ENCODE measurements at regions not wholly inside any gene's neighbourhood (a gene's known extent, or its start where the extent isn't known, plus 50 kb on each side); places are given as distances from the start of the nearest gene placed in this dataset.

DNA sequence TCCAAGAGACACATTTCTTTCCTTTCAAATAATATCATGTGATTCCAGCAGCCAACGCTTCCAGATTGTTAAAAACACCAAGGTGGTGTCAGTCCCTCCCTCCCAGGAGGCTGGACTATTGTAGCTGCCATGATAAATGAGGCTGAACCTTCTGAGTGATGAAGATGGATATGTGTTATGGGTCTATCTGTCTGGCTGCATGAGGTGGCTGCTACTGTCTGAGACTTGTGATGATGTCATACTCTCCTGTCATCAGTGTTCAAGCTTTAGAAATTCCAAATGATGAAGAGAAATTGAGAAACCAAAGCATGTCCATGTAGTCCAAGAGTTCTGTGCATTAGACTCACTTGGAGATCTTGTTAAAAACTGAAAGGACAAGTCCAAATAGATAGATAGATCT is 683.0 kb downstream of the NTRK3 start:
- TF ChIP-seq, protein P1, sequence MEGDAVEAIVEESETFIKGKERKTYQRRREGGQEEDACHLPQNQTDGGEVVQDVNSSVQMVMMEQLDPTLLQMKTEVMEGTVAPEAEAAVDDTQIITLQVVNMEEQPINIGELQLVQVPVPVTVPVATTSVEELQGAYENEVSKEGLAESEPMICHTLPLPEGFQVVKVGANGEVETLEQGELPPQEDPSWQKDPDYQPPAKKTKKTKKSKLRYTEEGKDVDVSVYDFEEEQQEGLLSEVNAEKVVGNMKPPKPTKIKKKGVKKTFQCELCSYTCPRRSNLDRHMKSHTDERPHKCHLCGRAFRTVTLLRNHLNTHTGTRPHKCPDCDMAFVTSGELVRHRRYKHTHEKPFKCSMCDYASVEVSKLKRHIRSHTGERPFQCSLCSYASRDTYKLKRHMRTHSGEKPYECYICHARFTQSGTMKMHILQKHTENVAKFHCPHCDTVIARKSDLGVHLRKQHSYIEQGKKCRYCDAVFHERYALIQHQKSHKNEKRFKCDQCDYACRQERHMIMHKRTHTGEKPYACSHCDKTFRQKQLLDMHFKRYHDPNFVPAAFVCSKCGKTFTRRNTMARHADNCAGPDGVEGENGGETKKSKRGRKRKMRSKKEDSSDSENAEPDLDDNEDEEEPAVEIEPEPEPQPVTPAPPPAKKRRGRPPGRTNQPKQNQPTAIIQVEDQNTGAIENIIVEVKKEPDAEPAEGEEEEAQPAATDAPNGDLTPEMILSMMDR (IDR thresholded peaks at IDR 0.05; ENCODE audit: insufficient read depth, low read length, poor library complexity, severe bottlenecking): no peak

DNA sequence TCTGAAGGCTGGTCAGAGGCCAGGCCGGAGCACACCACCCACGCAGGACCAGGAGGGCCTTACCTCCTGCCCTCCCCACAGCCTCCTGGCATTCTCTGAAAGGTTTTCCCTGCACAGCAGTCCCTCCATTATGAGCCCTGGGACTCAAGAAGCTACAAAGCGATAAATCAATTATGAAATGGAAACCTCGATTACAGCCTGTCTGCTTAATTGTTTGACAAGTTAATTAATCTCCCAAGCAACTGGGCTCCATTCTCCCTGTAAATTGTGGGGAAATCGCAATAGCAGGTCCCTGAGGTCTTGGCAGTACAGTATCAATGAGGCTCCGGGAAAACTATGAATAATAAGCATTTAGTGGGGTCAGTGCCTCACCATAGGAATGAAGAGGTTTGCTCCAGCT is 683.5 kb downstream of the NTRK3 start:
- Histone ChIP-seq H3K4me3 (ENCODE audit: low read depth, low read length) (no peak overlapping the region), H3K27me3 (ENCODE audit: control insufficient read depth, insufficient read depth, low read length) (no peaks in the 10 kb centered on the region), H3K36me3 (ENCODE audit: control insufficient read depth, insufficient read depth, low read length) (no peaks in the 10 kb centered on the region)
- TF ChIP-seq, protein P1 (IDR thresholded peaks at IDR 0.05; ENCODE audit: insufficient read depth, low read length, poor library complexity, severe bottlenecking): no peak
- no peak for DNase-seq (ENCODE audit: low read depth)

More for the DNA sequence above, 683.0 kb downstream of the NTRK3 start:
- Histone ChIP-seq H3K36me3 (ENCODE audit: control insufficient read depth, insufficient read depth, low read length) (no peaks in the 10 kb centered on the region), H3K4me3 (ENCODE audit: low read depth, low read length) (no peak overlapping the region), H3K27me3 (ENCODE audit: control insufficient read depth, insufficient read depth, low read length) (no peaks in the 10 kb centered on the region)
- DNase-seq (ENCODE audit: low read depth): no peak

DNA sequence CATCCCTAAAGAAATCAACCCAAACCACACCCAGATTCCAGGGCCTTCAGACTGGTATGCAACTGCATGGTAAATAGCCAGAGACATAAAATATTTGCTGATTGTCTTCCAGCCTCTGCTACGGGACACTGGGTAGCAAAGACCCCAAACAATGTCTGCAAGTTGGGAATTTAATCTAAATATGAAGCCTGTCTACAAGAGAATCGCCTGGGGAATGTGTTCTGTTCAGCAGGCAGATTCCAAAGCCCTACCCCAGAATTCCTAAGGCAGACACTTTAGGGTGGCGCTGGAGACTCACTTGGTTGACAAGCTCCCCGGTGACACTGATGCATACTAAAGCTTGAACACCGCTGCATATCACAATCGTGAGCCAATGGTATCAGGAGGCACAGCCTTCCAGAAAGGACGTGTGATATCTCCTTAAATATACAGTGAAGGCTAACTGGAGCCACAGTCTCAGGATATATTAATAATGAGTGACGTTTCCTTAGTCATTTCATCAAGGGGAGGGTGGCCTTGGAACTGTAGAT is 684.1 kb downstream of the NTRK3 start:
- Histone ChIP-seq H3K36me3 (ENCODE audit: control insufficient read depth, insufficient read depth, low read length) (no peaks in the 10 kb centered on the region), H3K4me3 (ENCODE audit: low read depth, low read length) (no peak overlapping the region), H3K27me3 (ENCODE audit: control insufficient read depth, insufficient read depth, low read length) (no peaks in the 10 kb centered on the region)
- DNase-seq (ENCODE audit: low read depth): no peak
- TF ChIP-seq, protein P1 (IDR thresholded peaks at IDR 0.05; ENCODE audit: insufficient read depth, low read length, poor library complexity, severe bottlenecking): no peak

DNA sequence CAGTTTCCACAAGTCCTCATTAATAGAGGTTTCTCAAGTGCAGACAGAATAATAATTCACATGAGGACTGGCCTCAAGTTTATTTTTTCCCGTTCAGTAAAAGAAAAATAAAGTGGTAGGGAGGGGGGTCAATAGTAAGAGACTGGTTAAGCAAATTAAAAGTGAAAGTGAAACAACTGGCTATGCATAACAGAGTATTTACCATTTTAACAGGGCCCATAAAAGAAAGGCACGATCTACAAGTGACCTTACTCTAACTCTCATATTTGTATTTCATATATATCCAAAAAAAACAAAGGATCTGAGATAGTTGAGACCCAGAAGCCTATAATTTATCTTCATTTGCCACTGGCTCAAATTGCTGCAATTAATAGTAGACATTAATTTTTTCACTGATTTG is 686.3 kb downstream of the NTRK3 start:
- TF ChIP-seq, protein P1 (IDR thresholded peaks at IDR 0.05; ENCODE audit: insufficient read depth, low read length, poor library complexity, severe bottlenecking): no peak
- no peak for DNase-seq (ENCODE audit: low read depth)
- Histone ChIP-seq H3K36me3 (ENCODE audit: control insufficient read depth, insufficient read depth, low read length) (no peaks in the 10 kb centered on the region), H3K4me3 (ENCODE audit: low read depth, low read length) (no peak overlapping the region), H3K27me3 (ENCODE audit: control insufficient read depth, insufficient read depth, low read length) (no peaks in the 10 kb centered on the region)

DNA sequence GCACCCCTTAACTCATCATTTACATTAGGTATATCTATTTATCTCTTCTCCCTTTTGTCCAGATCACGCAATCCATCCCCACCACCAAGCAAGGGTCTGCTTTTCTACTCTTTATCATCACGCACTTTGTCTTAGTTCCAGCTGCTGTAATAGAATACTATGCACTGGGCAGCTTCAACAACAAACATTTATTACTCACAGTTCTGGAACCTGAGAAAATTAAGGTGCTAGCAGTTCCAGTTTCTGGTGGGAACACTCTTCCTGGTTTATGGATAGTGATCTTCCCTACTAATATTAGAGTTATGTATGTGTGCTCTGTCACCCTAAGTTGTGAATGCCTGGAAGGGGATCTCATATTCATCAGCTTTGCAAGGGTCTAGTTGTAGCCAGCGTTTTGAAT is 687.0 kb downstream of the NTRK3 start:
- DNase-seq (ENCODE audit: low read depth): no peak
- H3K4me3 ChIP-seq (ENCODE audit: low read depth, low read length): no peak overlapping the region
- TF ChIP-seq, protein P1 (IDR thresholded peaks at IDR 0.05; ENCODE audit: insufficient read depth, low read length, poor library complexity, severe bottlenecking): no peak
- H3K36me3 ChIP-seq (ENCODE audit: control insufficient read depth, insufficient read depth, low read length): no peaks in the 10 kb centered on the region
- no peaks in the 10 kb centered on the region for H3K27me3 ChIP-seq (ENCODE audit: control insufficient read depth, insufficient read depth, low read length)

DNA sequence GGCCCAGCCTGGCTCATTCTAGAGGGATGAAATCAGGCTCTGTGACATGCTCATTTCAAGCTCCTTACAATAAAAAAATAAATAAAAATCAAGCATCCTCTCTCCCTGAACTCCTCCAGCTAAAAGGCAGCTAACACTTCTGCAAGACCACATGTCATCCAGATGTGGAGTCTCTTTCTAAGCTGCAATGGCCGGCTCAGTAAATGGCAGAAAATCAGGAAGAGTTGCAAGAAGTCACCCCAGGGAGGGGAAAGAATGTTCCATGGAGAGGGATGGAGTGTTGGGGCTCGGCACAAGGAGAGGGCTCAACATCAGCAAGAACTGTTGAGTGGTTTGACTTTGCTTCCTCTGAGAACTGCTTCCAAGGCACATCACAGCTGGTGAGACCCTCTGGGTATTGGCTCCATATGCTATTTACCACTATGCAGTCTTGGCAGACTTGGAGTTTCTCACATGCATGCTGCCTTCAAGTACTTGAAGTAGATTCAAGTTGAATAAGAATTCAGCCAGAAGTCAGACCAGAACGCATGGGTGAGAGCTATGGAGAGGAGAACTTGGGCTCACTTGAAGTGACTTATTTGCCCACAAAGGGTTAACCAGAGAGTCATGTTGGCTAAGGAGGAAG is 689.0 kb downstream of the NTRK3 start:
- TF ChIP-seq, protein P1 (IDR thresholded peaks at IDR 0.05; ENCODE audit: insufficient read depth, low read length, poor library complexity, severe bottlenecking): no peak

More for the DNA sequence above, 689.0 kb downstream of the NTRK3 start:
- Histone ChIP-seq H3K4me3 (ENCODE audit: low read depth, low read length) (no peak overlapping the region), H3K27me3 (ENCODE audit: control insufficient read depth, insufficient read depth, low read length) (no peaks in the 10 kb centered on the region), H3K36me3 (ENCODE audit: control insufficient read depth, insufficient read depth, low read length) (no peaks in the 10 kb centered on the region)
- no peak for DNase-seq (ENCODE audit: low read depth)

Measured in kidney epithelial cell (primary cell).